Left lung (tissue), 4 donors: ENCODE measurements at regions not wholly inside any gene's neighbourhood (a gene's known extent, or its start where the extent isn't known, plus 50 kb on each side); places are given as distances from the start of the nearest gene placed in this dataset.

Experiments
- ATAC-seq: fragments of 200-7000 bp; cut with Tn5 transposase; one replicate; pipeline ENCODE4 v1.9.1; 2020; ENCODE audit warnings: moderate library complexity
- DNase-seq, 4 donors: peaks; one replicate each; pipeline ENCODE4 v3.0.0-alpha.2; 2013 to 2020
- H3K27ac ChIP-seq, 2 donors: fragments of 200-600 bp; sonication (generic) in 1 of 2; one replicate each; pipeline versions ENCODE4 v1.5.0 to v1.8.0; 2020 to 2021
- H3K27me3 ChIP-seq, 2 donors: fragments of 200-600 bp; sonication (generic) in 1 of 2; one replicate each; pipeline versions ENCODE4 v1.5.0 to v1.8.0; 2020 to 2021
- H3K36me3 ChIP-seq, 2 donors: fragments of 200-600 bp; sonication (generic) in 1 of 2; one replicate each; pipeline versions ENCODE4 v1.5.0 to v1.8.0; 2020 to 2021
- H3K4me1 ChIP-seq, 2 donors: fragments of 200-600 bp; one replicate each; pipeline ENCODE4 v1.8.0; 2021
- H3K4me3 ChIP-seq, 2 donors: fragments of 200-600 bp; sonication (generic) in 1 of 2; one replicate each; pipeline versions ENCODE4 v1.5.0 to v1.8.0; 2020 to 2021; ENCODE audit warnings: mild to moderate bottlenecking in 1 of 2
- H3K9me3 ChIP-seq, 2 donors: fragments of 200-600 bp; sonication (generic) in 1 of 2; one replicate each; pipeline versions ENCODE4 v1.5.0 to v1.8.0; 2020 to 2021
- intact Hi-C, 2 donors: fragments of 100-400 bp; cut with DNase I; formaldehyde crosslinking; loops; one replicate each; pipeline versions ENCODE4 v1.11.2 to v1.14.2; 2022
- TF ChIP-seq, protein P1 (sequence below), 2 donors: fragments of 200-600 bp; sonication (generic) in 1 of 2; IDR thresholded peaks; one replicate each; pipeline versions ENCODE4 v1.5.0 to v1.8.0; 2021; ENCODE audit warnings: antibody characterized with exemption in 2 of 2
- donor health status: DM: no; HTN: yes; CAD: no.
- donor health status: DM: no; HTN: no; CAD: no.

DNA sequence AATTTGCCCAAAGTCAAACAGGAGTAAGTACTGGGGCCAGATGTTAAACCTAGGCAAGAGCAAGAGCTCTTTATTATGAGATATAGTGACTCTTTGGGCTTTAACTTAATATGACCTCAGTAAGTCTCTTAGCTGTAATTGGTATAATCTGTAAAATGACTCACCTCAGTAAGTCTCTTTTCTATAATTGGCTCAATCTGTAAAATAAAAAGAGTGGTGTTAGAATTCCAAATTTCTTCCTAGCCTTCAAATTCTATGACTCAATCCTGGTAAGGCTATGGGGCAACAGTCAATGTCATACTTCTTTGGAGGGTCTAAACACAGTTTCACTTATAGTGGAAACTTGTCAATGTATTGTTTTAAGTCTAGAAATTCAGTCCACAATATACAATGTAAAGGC lies 1608.9 kb upstream of the PIK3C3 start:
- intact Hi-C loops: no loop called here
- TF ChIP-seq, protein P1, sequence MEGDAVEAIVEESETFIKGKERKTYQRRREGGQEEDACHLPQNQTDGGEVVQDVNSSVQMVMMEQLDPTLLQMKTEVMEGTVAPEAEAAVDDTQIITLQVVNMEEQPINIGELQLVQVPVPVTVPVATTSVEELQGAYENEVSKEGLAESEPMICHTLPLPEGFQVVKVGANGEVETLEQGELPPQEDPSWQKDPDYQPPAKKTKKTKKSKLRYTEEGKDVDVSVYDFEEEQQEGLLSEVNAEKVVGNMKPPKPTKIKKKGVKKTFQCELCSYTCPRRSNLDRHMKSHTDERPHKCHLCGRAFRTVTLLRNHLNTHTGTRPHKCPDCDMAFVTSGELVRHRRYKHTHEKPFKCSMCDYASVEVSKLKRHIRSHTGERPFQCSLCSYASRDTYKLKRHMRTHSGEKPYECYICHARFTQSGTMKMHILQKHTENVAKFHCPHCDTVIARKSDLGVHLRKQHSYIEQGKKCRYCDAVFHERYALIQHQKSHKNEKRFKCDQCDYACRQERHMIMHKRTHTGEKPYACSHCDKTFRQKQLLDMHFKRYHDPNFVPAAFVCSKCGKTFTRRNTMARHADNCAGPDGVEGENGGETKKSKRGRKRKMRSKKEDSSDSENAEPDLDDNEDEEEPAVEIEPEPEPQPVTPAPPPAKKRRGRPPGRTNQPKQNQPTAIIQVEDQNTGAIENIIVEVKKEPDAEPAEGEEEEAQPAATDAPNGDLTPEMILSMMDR (IDR thresholded peaks at IDR 0.05): no peak
- H3K27me3 ChIP-seq: no peaks in the 10 kb centered on the region
- H3K4me1 ChIP-seq: no peaks in the 10 kb centered on the region
- no peak overlapping the region for H3K4me3 ChIP-seq
- H3K9me3 ChIP-seq: no peaks in the 10 kb centered on the region
- H3K27ac ChIP-seq: no peak overlapping the region
- ATAC-seq (no peak), DNase-seq (no peak)
- H3K36me3 ChIP-seq: no peaks in the 10 kb centered on the region

DNA sequence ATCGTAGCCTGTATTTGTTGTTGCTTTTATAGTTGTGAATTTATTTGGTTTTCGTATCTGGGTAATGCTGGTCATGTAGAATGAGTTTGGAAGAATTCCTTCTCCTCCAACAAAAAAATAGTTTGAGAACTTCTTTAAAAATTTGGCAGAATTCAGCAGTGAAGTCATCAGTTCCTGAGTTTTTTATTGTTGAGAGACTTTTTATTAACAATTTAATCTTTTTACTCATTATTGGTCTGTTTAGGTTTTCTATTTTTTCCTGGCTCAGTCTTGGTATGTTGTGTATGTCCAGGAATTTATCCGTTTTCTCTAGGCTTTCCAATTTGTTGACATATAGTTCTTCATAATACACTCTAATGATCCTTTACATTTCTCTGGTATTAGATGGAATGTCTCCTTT lies 1613.3 kb upstream of the PIK3C3 start:
- Histone ChIP-seq H3K27me3 (no peaks in the 10 kb centered on the region), H3K9me3 (no peaks in the 10 kb centered on the region), H3K27ac (no peak overlapping the region), H3K36me3 (no peaks in the 10 kb centered on the region), H3K4me1 (no peaks in the 10 kb centered on the region), H3K4me3 (no peak overlapping the region)
- TF ChIP-seq, protein P1 (IDR thresholded peaks at IDR 0.05): no peak
- intact Hi-C loops: no loop called here
- DNase-seq (no peak), ATAC-seq (no peak)

DNA sequence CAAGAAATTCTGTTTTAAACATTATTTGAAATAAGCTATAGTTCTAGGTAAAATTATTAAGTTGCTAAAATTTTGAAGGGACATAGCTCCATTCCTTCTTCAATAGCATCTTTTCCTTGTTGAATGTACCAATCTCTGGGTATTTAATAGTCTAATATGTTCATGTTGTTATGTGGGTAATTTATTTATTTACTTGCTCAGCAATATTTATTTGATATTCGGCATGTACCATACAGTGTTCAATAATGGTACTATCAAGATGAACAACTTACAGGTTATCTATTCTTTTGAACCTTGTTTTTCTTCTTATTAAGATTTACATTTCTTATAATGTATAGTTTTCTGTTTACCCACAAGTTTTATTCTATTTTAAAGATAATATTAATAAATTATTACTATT lies 1616.8 kb upstream of the PIK3C3 start:
- no peaks in the 10 kb centered on the region for H3K36me3 ChIP-seq
- TF ChIP-seq, protein P1 (IDR thresholded peaks at IDR 0.05): no peak
- DNase-seq (no peak), ATAC-seq (no peak)
- H3K4me3 ChIP-seq: no peak overlapping the region
- peaks cover 0 to 12% of the 10 kb centered on the region in 2 donors for H3K9me3 ChIP-seq
- no peak overlapping the region for H3K27ac ChIP-seq
- no peaks in the 10 kb centered on the region for H3K27me3 ChIP-seq
- intact Hi-C loops: no loop called here
- no peaks in the 10 kb centered on the region for H3K4me1 ChIP-seq

DNA sequence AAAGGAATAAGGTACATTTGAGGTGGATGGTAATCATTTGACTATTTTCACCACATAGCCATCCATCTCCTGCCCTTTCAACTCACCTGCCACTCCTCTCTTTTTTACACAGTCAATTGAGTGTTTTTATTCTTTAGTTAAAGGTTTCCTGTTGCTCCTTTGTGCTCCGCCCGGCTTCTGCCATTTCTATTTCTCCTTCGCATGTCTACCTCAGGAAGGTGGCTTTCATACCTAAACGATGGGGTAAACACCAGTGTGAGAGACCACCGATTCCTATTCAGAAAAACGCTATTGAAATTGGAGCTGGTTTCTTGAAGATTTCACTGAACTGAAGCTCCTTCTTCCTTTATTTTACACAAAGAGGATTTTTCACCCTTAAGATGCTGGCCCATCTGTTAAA lies 1628.0 kb upstream of the PIK3C3 start:
- H3K4me1 ChIP-seq: no peaks in the 10 kb centered on the region
- no peak for DNase-seq
- H3K27me3 ChIP-seq: no peaks in the 10 kb centered on the region
- H3K9me3 ChIP-seq: peaks cover 0 to 14% of the 10 kb centered on the region in 2 donors
- TF ChIP-seq, protein P1 (IDR thresholded peaks at IDR 0.05): no peak
- no peak overlapping the region for H3K27ac ChIP-seq
- intact Hi-C loops: no loop called here
- H3K36me3 ChIP-seq: no peaks in the 10 kb centered on the region
- H3K4me3 ChIP-seq: no peak overlapping the region
- ATAC-seq: no peak

DNA sequence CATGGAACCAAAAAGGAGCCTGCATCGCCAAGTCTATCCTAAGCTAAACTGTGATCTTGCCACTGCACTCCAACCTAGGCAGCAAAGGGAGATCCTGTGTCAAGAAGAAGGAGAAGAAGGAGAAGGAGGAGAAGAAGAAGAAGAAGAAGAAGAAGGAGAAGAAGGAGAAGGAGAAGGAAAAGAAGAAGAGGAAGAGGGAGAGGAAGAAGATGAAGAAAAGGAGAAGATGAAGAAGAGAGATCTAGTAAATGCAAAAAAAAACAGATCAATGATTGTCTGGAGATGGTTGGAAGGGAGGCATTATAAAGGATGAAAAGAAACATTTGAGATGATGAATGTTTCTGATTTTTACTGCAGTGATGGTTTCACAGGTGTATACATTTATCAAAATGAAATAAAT lies 1629.0 kb upstream of the PIK3C3 start:
- Histone ChIP-seq H3K27ac (no peak overlapping the region), H3K4me1 (no peaks in the 10 kb centered on the region), H3K9me3 (peaks cover 0 to 6% of the 10 kb centered on the region in 2 donors), H3K4me3 (no peak overlapping the region), H3K36me3 (no peaks in the 10 kb centered on the region), H3K27me3 (no peaks in the 10 kb centered on the region)
- ATAC-seq (no peak), DNase-seq (no peak)
- TF ChIP-seq, protein P1 (IDR thresholded peaks at IDR 0.05): no peak
- intact Hi-C loops: no loop called here
